DMS114 treated with DMSO at 0.1 percent for 48 hours (cell line): ENCODE measurements at regions not wholly inside any gene's neighbourhood (a gene's known extent, or its start where the extent isn't known, plus 50 kb on each side); places are given as distances from the start of the nearest gene placed in this dataset.

Experiments used
- DNase-seq: peaks from one replicate; lab custom pipeline; 2025; ENCODE audit not compliant: unreplicated experiment; lab: John Stamatoyannopoulos, UW

- no peak for DNase-seq
These were observed 607.1 kb downstream of the KCNJ2 start for GRCh38 chr17:70776441-70776840.

- DNase-seq = no peak
These were observed 610.7 kb downstream of the KCNJ2 start for GRCh38 chr17:70780031-70780430.

- no peak for DNase-seq
These were observed 616.7 kb downstream of the KCNJ2 start for GRCh38 chr17:70786081-70786480.

DNA sequence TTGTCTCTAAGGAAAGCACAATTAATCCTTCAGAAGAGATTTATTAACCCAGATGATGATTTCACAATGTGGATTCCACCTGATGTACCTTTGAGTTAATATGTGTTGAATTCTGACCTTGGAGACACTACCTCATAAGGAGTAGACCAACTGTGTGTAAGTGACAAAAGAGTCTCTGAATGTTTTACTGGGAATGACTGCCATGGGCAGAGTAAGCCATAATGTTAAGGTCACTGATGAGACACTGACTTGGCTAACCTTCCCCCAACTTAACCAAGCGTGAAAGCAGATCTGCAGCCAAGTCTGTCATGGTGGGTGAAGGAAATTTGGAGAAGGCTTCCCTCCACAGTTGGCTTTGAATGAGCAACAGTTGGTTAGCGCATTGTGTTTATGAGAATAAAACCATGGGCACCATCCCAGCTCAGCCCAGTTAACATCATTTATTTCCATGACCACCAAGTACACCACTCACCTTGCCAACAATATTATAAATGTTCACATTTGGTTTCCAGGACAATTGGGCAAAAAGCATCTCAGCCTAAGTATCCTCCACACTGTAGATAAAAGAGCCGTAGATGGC lies 618.5 kb downstream of the KCNJ2 start:
- no peak for DNase-seq

- no peak for DNase-seq
These were observed 622.6 kb downstream of the KCNJ2 start for GRCh38 chr17:70791748-70792443.

DNA sequence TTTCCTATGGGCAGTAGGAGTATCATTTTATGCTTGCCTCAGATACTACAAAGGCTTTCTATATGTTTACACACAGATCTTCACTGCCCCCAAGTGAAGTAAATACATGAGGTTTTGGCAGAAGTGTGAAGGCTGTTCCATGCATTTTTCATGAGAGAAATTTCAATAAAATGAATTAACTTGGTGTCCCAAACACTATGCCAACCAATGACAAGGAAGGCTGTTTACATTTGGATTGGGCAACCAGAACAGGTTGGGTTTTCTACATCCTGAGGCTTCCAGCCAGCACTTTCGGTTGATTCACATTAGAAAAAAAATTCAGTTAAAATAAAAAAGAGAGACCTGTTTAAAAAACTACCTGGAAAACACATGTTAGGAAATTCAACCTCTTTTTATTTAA lies 625.4 kb downstream of the KCNJ2 start:
- no peak for DNase-seq

- no peak for DNase-seq
These were observed 626.3 kb downstream of the KCNJ2 start for GRCh38 chr17:70795620-70796019.

DNA sequence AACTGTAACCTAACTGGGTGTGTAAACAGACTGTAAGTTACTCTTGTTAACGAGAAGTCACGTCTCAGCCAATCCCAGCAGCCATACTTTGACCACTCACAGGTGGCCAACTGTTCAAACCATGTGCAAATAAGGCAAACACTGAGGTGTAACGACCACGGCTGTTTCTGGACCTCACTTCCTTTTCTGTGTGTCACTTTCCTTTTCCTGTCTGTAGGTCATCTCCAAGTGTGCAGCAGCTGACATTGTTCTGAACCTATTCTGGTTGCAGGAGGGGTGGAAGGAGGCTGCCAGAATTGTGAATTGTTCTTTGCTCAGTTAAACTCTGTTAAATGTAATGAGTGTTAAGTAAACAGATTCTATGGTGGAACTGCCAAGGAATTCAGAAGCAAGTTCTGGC lies 627.4 kb downstream of the KCNJ2 start:
- no peak for DNase-seq

- DNase-seq = no peak
These were observed 627.8 kb downstream of the KCNJ2 start for GRCh38 chr17:70797166-70797565.

DNA sequence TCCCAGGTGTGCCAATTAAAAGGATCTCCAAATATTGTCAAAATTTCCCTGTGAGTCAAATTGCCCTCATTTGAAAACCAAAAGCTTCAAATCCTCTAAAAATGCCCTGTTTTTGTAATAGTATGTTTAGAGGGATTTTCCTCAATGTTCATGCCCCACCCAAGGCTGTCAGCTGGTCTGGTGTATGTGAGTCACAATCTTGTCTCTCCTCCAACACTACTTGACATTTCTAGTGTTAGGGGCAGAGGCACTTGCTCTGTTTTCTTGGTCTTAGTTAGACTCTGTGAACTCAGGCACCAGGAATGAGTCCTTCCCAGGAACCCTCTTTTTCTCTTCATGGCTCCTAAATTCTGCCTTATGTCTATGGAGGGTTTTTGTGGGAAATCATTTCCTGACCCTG lies 634.8 kb downstream of the KCNJ2 start:
- DNase-seq = no peak

GRCh38 chr17:70808596-70808995 lies 639.3 kb downstream of the KCNJ2 start:
- no peak for DNase-seq

GRCh38 chr17:70810609-70811008 lies 641.3 kb downstream of the KCNJ2 start:
- no peak for DNase-seq

- no peak for DNase-seq
These were observed 644.1 kb downstream of the KCNJ2 start for GRCh38 chr17:70813355-70813930.

DNA sequence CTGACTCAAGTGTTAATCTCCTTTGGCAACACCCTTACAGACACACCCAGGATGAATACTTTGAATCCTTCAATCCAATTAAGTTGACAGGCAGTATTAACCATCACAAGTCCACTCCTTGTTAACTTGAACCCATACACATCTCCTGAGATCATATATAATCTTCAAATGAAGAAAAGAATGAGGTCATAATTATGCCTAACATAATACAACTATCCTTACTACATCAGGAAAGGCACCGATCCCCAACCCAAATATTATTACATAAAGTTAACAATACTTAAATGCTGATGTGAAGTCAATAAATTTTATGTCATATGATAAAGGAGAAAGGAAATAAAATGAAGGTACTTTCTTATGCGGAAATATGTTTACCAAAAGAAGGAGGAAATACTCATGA lies 649.9 kb downstream of the KCNJ2 start:
- DNase-seq = no peak

DNA sequence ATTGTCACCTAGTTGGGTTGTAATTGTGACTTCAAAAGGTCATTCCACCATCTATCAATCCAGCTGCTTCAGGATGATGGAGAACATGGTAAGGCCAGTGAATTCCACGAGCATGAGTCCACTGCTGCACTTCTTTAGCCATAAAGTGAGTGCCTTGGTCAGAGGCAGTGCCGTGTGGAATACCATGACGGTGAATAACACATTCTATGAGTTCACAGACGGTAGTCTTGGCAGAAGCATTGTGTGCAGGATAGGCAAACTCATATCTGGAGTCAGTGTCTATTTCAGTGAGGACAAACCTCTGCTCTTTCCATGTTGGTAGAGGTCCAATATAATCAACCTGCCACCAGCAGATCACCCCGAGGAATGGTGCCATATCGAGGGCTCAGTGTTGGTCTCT lies 650.9 kb downstream of the KCNJ2 start:
- no peak for DNase-seq

DNA sequence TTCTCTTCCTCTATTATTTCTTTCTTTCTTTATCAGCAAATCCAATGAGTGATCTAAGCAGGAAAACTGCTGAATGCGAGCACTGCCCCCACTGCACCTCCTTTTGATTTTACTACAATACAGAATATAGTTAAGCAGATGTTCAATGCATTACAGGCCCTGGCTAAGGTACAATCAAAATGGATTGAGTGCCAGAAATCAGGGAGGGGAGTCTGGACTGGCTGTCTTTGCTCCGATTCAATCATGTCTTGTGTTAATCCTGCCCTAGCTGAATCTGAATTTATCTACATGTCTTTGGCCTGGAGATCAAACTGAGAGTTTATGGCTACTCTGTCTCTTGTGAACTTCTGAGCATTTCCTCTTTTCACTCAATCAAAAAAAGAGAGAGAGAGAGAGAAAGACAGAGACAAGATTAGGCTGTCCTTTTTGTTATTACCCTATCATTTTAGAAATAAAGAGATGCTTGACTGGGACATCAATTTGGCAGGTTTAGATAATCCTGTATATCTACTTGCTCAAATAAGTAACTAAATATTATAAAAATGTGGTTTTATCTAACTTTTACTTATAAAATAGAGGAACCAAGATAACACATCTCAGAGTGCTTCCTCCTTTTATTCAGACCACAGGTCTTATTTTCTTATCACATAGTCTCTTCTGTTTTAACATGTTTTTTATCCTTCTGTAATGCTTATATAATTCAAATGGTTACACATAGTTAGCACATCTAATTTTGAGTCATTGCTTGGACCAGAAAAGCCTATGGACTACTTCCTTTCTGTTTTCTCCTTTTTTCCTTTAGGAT lies 656.2 kb downstream of the KCNJ2 start:
- no peak for DNase-seq

DNA sequence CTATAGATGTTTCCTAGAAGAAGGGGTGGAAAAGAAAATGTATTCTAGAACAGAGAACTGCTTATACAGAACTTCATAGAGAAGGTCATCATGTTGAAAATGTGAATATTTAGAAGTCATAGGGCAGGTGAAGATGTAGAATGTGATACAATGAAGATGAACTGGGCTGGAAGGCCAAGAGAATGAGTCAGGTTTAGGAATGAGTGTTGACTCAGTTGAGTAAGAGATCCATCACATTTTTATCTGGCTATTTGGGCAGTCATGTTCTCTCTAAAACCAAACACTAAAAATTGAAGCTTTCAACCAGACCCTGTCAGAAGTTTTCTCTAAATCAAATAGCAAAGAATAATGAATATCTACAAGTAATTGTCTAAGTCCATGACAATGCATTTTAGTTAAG lies 660.5 kb downstream of the KCNJ2 start:
- no peak for DNase-seq

DNA sequence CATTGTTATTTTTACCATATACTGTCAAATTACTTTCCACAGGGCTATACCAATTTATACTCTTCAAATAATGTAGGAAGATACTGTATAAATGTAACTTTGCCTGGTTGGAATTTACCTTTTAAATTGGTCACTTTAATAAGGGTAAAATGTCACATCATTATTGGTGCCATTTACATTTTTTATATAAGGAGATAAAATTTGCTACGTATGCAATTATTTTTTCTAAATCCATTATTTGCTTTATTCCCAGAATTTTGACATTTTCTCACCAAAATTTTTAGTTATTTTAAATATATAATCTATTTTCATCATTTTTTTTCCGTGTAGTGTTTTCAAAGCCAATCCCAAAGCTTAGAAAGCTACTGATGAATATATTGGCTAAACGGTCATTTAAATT lies 664.7 kb downstream of the KCNJ2 start:
- DNase-seq = no peak

DNA sequence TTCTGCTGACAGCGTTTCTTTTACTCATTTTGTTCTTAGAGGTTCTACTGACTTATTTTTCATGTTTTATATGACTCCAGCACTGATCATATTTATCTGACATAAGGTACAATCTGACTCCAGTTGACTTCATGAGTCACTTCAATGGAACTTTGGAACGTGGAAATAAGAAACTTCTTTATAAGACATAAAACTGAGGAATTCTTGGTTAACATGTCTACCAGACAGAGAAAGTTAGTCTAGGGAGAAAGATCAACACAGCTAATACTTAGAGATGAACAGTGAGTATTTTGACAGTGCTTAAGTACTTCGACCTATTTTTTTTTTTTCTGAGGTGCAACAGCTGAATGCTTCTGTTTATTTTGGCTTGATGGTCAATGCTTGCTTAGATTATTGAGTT lies 679.5 kb downstream of the KCNJ2 start:
- DNase-seq = no peak

DNA sequence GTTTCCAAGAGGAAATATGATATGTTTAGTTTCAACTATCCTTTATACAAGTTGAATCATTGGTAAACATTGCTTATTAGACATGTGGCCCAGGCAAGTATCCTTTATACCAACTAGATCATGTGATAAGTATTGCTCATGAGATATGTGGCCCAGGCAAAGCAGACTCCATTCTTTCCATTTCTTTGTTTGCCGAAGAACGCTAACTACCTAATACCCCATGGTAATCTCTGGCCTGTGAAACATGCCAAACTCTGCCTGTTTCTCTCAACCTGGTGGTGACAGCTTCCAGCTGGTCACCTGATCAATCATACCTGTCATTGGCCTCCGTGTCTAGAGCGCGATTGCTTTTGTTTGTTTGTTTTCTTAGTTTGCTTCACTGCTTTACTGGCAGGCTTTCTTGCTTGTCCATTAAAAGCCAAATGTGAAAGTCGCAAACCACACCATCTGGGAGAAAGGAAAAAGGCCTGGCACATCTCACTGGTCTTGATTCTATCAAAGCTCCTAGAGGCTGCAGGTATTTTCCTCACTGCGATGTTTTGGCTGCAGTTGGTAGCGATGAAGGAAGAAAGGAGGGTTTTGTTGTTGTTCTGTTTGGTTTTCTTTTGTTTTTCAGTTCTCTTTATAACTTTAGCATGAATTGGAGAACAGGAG lies 686.2 kb downstream of the KCNJ2 start:
- DNase-seq = no peak

DNA sequence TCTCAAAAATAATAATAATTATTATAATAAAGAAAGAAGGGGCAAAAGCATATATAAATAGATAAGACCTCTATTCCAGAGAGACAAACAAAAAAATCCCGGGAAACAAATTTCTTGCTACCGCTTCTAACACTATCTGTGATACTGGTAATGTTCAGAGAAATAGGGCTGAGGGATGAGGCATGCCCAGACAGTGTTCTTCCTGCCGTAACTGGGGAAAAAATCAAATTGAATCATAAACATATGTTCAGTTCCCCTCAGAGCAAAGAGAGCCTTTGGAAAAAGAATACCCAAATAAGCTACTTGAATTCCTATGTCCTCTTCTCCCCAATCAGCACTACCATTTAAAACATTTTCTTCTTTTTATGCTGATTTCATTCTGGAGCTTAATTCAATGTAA lies 688.0 kb downstream of the KCNJ2 start:
- DNase-seq = no peak
